HG02610 (cell line): ENCODE measurements at regions not wholly inside any gene's neighbourhood (a gene's known extent, or its start where the extent isn't known, plus 50 kb on each side); places are given as distances from the start of the nearest gene placed in this dataset.

ENCODE experiments used
- ATAC-seq: cut with Tn5 transposase; IDR thresholded peaks from one replicate; pipeline ENCODE4 v1.9.1; 2021; ENCODE audit warnings: mild to moderate bottlenecking, moderate library complexity; ENCODE audit not compliant: unreplicated experiment

DNA sequence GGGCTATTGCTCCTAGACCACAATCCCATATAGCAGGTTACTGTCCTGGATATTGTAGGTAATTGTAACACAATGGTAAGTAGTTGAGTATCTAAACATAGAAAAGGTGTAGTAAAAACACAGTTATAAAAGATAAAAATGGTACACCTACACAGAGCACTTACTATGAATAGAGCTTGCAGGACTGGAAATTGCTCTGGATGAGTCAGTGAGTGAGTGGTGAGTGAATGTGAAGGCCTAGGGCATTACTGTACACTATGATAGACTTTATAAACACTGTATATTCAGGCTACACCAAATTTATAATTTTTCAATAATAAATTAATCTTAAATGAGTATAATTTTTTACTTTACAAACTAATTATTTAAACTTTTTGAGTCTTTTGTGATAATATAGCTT, 425.7 kb downstream of the PABPC4L start:
- no peak for ATAC-seq

DNA sequence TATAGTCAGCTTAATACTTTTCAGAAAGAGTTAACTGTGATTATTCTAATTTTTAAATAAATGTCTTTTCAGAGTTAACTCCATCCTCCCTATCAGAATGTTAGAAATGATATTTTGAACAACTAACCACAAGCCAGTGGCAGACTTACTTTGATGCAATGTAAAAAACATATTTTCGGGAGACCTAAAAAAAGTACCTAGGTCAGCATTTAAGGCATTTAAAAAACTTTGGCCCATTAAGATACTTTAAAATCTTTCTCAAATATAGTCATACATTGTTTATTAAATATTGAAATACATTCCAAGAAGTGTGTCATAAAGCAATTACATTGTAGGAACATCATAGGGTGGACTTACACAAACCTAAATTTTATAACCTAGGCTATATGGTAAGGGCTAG, 426.1 kb downstream of the PABPC4L start:
- ATAC-seq, result no peak

DNA sequence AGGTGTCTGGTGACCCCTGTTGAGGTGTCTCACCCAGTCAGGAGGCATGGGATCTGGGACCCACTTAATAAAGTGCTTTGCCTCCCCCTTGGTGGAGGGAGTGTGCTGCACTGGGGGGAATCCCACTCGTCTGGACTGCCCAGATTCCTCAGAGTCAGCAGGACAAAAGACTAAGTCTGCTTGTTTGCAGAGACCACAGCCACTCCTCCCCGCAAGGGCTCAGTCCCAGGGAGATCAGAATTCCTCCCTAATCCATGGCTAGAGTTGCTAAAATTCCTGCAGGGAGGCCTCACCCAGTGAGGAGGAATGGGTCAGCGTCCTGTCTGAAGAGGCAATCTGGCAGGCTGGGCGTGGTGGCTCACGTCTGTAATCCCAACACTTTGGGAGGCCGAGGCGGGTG, 442.2 kb downstream of the PABPC4L start:
- no peak for ATAC-seq

DNA sequence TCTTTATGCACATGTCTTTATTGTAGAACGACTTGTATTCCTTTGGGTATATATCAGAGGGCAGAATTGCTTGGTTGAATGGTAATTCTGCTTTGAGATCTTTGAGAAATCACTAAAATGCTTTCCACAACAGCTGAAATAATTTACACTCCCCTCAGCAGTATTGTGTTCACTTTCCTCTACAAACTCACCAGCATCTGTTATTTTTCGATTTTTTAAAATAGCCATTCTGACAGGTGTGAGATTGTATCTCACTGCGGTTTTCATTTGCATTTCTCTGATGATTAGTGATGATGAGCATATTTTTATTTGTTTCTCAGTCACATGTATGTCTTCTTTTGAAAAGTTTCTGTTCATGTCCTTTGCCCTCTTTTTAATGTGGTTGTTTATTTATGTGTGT, 459.8 kb downstream of the PABPC4L start:
- ATAC-seq, result no peak

DNA sequence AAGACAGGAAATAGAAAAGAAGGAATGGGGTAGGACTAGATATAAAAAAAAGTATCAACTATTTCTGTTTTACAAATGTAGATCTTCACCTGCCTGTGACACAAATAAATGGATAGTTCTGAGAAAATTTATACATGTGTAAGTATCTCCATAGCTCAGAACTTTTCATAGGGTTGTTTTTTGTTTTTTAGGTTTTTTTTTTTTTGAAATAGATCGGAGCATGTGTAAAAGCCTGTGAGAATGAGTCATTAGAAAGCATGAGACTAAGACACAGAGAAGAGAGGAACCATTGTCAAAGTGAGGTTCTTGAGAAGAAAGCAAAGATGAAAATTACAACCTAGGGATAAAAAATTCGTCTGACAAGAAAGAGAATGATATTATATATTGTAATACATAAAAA, 481.6 kb downstream of the PABPC4L start:
- no peak for ATAC-seq

DNA sequence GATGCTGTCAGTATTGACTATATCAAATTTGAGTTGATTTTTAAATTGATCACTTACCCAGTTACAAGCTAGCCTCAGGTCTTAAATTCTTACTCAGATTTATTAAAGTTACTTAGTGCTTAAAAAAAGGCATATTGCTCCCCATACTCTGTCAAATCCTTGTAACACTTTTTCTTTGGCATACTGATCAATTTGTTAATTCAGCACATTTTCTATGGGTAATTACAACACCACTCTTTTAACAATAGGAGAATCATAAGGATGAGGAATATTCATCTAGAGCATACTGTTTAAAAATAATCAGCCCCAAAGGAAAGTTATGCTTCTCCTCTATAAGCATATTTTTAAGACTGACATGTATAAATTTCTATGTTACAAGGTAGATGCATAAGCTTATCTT, 482.5 kb downstream of the PABPC4L start:
- no peak for ATAC-seq

DNA sequence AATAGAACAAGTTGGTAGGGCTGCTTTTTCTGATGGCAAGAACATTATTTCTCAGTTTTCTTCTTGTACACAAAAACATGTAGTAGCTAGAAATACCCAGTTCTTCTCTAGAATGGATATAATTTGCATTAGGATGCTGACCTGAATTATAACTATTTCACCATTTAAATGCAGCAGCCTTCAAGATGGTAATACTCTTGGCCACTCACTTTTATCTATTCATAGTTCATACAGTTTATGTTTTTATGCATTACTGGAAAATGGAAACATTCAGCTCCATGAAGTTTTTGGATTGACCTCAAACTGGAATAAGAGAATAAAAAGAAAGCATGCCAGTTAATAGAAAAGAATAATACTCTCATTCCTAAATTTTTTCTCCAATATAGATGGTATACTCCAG, 487.4 kb downstream of the PABPC4L start:
- ATAC-seq, result no peak

DNA sequence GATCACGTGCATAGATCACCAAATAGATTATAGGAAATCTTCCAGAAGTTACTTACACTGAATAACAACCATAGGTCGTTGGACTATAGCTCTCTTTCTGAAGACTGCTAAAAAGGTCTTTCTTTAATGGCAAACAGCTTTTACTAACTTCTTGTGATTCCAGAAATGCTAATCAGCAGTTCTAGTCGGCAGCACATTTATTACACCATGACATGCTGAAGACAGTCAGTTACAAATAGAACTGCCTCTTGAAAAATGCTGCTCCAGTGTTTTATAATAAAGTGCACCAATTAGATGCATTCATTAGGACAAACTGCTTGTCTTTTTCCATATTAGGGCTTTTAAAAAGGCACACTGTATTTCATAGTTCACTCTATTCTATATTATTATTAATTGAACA, 488.2 kb downstream of the PABPC4L start:
- no peak for ATAC-seq

DNA sequence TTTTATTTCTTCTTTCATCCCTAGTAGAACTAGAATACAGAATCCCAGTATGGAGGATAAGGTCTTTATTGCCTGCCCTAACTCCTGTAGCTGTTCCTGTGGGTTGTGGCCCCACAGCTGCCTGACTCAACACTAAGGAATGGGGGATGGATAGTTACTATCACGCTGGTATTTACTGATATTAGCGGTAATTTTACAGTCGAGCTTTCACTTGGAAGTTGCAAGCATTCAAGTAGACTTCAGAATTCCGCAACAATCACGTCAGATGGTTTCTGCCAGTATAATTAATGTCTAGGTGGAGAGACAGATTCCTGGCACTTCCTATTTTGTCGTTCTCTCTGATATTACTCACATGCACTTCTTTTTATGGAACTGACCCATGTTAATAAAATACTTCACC, 489.8 kb downstream of the PABPC4L start:
- no peak for ATAC-seq

DNA sequence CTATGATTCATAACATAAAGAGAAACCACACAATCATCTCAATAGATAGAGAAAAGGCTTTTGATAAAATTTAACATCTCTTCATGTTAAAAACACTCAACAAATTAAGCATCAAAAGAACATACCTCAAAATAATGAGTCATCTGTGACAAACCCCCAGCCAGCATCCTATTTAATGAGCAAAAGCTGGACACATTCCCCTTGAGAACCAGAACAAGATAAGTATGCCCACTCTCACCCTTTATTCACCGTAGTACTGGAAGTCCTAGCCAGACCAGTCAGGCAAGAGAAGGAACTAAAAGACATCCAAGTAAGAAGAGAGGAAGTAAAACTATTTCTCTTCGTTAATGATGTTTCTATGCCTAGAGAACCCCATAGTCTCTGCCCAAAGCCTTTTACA, 507.2 kb downstream of the PABPC4L start:
- no peak for ATAC-seq

DNA sequence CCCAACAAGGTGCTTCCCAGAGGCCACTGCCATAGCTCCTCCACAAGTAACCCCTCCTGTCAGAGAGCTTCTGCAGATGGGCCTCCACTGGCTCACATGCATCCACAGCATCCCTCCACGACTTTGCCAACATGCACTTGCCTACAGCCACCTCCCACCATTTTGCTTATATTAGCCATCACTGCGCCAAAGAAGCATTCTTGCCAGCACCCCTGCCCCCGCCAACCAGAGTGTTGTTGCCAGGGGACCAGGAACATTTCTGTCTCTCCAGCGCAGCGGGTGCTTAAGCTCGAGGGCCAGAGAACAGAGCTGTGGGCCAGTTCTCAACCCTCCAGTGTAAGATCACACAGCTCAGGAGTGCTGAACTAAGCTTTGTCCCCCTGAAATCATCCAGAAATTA, 517.6 kb downstream of the PABPC4L start:
- no peak for ATAC-seq

DNA sequence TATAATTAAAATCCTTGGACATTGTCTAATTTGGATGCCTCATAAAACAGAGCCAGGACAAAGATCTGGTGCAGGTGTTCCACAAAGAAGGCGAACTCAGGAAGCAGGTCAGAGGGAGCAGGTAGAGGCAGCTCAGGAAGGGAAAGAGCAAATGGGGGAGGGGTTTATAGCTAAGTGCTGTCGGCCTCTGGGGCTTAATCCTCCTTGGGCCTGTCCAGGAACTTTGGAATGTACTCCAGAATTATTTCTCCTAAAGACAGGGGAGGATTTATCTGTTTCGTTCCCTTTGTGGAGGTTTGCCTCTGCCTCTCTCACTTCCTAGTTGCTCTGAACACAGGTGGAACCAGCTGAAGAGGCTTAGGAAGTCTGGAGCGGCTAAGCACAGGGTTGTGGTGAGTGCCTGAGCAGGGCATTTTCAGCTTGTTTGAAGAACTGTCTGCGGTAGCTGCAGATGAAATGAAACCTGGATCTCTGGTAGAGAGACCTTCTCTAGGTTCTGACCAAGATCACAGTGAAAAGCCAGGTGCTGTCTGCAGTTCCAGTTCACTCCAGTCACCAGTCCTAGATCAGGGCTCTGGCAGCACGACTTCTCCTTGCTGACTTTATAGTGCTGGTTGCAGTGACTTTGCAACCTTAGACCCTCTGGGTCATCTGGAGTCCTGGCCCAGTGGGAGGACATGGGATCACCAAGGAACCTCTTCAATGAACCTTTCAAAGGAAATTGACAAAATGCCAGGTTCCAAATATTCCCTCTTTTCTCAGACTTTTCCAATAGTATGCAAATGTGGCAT, 519.2 kb downstream of the PCDH10 start:
- ATAC-seq, result no peak

DNA sequence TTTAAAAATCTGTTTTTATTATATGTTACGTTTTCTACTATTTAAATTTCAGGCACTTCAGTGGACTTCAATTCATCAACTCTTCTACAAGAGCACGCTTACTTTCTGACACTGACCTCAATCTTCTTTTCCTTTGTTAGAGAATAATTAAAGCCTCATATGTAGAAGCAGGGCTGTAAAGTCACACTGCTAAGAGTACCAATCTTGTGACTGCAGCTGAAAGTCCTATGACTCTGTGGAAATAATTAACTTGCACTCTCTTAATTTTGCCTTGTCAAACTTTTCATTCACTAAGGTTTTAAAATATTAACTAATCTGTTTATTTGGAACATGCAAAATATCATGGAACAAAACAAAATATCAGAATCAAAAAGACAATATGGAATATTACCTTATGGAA, 498.1 kb downstream of the PCDH10 start:
- ATAC-seq, result no peak

DNA sequence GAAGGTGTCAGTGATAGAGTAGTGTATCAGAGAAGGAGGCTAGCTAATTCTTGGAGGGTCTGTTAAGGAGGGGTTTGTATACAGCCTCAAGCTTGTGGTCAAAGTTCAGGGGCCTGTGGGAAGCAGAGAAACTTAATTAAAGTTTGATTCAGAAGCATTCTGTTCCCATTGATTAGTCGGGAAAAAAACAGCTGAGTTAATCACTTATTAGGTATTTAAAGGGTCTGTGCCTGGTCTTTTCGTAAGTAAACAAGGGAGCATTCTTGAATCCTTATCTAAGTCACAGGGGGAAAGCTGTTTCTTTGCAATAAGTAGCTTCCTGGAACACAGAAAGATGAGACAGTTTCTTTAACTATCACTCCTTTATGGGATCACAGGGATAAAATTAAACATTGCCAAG, 492.1 kb downstream of the PCDH10 start:
- no peak for ATAC-seq

DNA sequence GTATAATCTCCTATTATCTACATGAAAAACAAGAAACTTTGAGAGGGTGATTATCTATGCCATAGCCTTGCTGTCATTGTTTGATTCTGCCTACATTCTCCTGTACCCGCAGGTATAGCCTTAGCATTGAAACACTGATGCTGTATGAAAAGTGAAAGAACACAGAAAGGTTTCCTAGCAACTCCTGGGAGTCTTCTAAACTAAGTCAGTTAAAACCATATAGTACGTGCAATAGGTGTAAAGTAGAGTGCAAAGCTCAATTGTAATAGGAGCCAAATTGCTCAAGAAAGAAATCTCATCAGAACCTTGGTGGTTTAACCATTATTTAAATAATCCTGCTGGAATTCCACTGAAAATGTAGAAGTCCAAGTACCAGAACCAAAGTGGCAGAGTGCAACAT, 489.7 kb downstream of the PCDH10 start:
- no peak for ATAC-seq

DNA sequence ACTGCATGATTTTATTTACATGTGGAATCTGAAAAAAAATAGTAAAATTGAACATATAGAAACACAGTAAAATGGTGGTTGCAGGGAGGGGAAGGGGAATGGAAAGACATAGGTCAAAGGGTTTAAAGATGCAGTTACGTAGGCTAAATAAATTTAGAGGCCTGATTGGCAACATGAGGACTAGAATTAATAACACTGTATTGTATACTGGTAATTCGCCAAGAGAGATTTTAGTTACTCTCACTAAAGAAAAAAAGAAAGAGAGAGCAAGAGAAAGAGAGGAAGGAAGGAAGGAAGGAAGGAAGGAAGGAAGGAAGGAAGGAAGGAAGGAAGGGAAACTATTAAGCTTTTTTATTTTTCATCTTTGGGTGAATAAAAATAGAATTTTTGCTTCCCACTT, 488.1 kb downstream of the PCDH10 start:
- no peak for ATAC-seq

DNA sequence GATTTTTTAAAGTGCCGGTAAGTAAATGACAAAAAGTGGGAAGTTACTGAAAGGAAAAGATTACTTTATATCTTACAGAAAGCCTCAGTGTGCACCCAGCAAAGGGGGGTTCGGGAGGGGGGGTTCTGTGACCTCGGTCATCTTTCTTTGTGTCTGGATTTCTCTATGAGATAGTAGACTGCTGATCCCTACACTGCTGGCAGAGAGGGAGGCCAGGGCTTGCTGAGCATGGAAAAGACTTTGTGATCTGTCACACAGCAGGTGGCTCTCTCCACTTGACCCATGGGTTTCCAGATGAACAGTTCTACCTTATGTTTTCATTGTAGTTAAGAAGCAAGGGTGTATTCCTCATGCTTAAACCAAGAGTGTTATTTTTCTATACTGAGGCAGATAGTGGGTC, 475.6 kb downstream of the PCDH10 start:
- no peak for ATAC-seq

DNA sequence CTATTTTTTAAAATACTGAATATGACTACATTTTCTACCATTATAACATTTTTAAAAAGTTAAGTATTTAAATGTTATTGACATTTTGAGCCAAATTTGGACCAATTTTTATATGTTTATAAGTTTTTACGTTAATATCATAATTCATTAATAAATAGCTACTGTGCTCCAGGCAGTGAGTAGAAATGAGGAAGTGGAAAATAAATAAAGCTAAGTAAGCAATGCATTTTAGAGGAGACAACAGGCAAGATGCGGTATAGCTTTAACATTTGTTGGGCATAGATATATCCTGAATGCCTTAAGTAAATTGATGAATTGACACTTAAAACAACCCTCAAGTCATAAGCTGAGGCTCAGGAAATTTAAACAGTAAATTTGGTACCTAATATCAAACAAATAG, 474.8 kb downstream of the PCDH10 start:
- ATAC-seq, result no peak

DNA sequence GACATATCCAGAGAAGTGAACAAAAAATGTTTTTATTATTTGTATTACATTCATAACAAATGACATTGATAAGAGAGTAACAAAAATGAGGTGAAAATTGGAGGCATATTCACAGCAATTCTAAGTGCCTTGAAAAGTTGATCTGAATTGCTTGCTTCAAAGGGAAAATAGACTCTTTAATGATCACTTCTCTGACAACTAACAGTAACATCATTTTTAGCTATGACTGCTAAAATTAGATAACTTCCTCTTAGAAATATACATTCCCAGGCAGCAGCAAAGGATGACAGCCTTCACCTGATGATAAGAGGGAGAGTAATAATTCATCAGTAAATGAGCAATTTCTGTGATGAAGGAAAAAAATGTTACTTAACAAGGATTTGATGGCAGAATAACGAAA, 472.5 kb downstream of the PCDH10 start:
- ATAC-seq, result no peak

DNA sequence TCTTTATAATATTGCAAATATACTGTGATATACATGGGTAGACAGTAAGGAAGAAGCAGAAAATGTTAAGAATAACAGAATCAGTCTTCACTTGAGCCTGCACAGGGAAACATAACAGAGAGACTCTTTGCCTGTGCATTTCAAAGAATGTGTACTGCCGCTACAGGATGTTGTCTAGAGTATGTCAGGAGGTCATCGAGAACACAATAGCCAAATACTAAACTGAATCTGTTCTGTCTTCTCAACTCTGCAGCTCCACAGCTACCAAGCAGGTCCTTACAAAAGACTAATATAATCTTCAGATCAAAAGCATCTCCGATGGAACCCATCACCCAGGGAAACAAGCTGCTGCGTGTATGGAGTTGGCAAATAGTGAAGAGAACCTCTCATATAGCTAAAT, 471.5 kb downstream of the PCDH10 start:
- no peak for ATAC-seq

DNA sequence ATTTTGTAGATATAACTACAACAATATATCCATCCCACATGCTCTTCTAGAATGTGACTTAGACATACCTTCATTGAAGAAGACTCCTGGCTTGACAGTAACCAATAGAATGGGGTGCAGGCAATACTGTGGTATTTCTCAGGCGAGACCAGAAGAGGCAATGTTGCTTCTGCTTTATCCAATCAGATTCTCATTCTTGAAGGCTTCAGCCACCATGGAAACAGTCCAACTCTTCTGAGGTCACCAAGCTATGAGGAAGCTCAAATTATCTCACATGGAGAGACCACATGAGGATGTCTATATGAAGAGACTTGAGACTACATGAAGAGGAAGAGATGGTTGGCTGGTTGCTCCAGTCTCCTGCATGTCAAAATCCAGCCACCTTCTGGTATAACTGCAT, 469.9 kb downstream of the PCDH10 start:
- ATAC-seq, result no peak

DNA sequence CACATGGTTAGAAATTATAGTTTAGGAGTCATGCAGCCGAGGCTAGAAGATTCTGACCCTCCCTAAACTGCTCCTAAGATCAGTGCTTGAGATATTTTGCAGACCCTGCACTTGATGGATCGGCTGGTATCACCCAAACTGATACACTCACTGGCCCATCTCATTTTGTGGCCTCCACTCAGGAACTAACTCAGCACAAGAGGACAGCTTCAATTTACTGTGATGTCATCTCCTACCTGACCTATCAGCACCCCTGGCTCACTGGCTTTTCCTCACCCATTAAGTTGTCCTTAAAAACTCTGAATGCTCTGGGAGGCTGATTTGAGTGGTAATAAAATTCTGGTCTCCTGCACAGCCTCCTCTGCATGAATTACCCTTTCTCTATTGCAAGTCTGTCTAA, 450.9 kb downstream of the PCDH10 start:
- no peak for ATAC-seq

DNA sequence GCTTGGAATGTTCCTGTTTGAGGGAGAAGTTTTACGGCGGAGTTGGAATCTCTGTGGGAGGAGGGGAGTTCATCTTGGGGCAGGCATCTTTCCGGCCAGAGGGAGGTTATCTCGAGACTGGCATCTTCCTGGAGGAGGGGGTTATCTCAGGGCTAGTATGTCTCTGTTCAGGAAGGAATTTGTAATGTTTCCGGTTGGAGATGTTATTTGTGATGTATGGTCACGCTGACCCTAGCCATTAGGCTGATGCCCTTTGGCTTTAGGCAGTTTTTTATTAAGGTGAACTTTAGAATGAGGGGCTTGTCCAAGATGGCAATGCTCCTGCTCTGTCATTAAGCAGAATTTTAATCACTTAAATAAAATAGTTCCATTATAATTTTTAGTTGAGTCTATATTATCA, 449.7 kb downstream of the PCDH10 start:
- no peak for ATAC-seq
